H7 (cell line): ENCODE measurements at regions not wholly inside any gene's neighbourhood (a gene's known extent, or its start where the extent isn't known, plus 50 kb on each side); places are given as distances from the start of the nearest gene placed in this dataset.

Source experiments
- DNase-seq: peaks from one replicate; pipeline ENCODE4 v3.0.0; 2012
- H3K27me3 ChIP-seq: 2 replicates; pipeline ENCODE4 v1.6.0; 2011; ENCODE audit warnings: mild to moderate bottlenecking, low read length; ENCODE audit not compliant: control insufficient read depth, insufficient read depth
- H3K36me3 ChIP-seq: replicated peaks from 2 replicates; pipeline ENCODE4 v1.5.1; 2011; ENCODE audit warnings: low read length; ENCODE audit not compliant: control insufficient read depth, insufficient read depth
- H3K4me3 ChIP-seq: 2 replicates; pipeline ENCODE4 v1.5.1; 2011; ENCODE audit warnings: low read depth, mild to moderate bottlenecking, control low read depth, low read length, moderate library complexity; ENCODE audit not compliant: insufficient read depth

DNA sequence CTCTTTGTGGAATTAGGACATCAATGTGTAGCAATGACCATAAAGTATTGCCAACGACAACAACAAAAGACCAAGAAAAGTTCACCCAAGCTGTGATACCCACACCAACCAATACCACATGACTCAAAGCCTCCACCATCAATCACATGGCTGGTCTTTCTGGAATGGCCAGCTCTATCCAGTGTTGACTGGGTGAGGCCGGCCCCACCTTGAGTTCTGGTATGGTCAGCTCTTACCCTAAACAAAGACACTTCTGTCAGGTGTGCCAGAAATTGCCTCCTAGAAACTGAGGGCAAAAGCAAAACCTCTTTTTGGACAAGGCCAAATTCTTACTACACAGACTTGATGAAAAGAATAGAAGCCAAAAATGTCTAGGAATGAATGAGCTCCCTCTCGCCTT is 331.5 kb downstream of the ZNF608 start:
- DNase-seq: no peak

DNA sequence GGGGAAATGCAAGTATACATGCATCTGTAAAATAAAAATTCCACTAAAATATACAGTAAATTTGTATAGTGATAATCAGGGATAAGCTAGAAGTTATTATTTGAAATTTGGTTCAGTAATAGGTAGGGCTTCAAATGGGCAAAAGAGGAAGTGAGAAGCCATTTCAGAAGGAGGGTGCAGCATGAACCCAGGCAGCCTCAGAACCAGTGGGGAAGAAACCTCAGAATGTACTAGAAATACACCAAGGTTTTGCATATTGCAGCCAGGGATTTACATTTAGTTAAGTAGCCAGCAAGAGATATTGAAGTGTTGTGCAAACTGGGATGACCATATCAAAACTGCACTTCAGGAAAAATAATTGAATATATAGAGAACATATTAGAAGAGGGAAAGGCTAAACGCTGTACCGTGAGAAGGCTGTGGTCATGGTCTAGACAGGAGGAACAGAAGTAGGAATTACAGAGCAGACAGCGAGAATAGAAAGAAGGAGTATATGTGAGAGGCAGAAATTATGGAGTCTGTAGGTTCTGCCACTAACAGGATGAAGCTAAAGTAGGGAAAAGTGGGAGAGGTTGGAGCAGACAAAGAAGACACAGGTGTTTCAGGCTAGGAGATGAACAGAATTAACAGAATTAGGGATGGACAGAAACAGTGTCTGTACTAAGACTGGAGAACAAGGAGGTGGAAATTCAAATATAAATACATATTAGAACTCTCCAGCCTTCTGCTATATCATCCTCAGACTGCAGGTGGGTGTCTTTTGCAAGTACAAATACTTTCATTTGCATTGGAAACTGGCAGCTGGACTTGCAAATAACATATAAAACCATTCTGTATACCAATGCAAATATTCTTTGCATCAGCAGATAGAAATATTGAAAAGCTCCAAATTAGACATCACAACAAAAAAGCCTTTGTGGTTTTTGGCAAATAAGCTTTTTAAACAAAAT is 335.6 kb downstream of the ZNF608 start:
- Histone ChIP-seq H3K36me3 (no peaks in the 10 kb centered on the region), H3K4me3 (no peak overlapping the region), H3K27me3 (no peaks in the 10 kb centered on the region)
- no peak for DNase-seq

More for the DNA sequence above, 331.5 kb downstream of the ZNF608 start:
- Histone ChIP-seq H3K36me3 (no peaks in the 10 kb centered on the region), H3K27me3 (no peaks in the 10 kb centered on the region), H3K4me3 (no peak overlapping the region)

DNA sequence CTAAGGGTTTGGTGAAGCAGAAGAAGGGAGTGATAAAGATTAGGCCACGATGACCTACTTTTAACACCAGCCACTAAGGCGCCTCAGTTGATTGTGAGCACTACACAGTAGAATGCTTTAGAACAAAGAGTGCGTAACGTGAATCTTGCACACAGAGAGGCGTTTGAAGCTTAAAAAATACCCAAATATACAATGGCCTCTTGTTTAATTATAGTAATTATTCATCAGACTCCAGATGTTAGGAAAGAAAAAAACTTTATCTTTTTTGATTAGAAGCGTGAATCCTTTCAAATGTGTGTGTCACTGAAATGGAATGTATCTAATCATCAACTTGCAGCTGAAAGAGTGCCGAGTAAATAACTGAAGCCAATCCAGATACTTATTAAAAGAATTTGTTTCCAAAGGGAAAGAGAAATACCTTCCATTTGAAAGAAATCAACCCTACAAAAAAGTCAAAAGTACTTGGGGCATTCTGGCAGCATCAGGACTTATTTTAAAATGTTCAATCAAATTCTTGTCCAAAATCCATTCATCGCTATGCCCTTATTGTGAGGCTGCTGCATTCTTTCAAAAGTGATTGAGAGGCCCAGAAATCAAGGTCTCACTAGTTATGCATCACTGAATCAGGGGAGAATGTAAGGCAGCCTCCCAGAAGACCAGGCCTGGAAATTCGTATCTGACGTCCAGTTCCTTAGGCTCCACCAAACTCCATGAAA is 337.5 kb downstream of the ZNF608 start:
- no peaks in the 10 kb centered on the region for H3K36me3 ChIP-seq
- DNase-seq: no peak
- H3K27me3 ChIP-seq: no peaks in the 10 kb centered on the region
- H3K4me3 ChIP-seq: no peak overlapping the region

DNA sequence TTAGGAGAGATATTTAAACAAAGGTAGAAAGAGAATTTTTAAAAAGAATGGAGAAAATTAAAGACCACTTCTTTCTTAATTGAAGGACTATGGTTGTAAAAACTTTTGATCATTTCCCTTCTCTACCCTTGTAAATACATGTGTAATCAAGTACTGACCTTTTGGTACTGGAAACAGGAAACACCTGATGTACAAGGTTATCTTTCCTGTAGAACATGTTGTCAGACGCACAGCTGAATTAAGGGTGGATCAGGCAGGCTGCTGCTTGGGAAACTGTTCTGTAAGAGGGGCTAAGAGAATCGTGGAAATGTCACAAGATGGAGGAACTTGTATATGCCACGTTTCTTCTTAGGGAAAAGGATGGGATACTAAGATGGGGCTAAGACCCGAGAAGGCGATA is 341.6 kb downstream of the ZNF608 start:
- Histone ChIP-seq H3K36me3 (no peaks in the 10 kb centered on the region), H3K4me3 (no peak overlapping the region), H3K27me3 (no peaks in the 10 kb centered on the region)
- DNase-seq: no peak

DNA sequence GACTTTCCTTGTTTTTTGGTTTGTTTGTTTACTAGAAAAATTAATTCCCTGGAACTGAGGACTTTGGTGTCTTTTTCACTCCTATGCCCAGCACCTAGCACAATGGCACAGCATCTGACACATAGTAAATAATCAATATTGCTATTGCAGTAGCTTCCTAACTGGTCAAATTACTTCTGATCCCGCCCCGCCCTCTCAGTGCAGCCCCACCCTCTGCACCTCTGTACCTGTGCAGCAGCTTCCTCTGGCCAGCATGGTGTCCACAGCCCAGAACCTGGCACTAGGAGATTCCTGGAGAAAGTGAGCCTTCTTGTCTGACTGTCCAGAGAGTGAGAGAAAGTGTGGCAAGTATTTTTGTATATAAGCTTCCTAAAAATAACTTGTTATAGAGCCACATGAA is 343.2 kb downstream of the ZNF608 start:
- Histone ChIP-seq H3K36me3 (no peaks in the 10 kb centered on the region), H3K4me3 (no peak overlapping the region), H3K27me3 (no peaks in the 10 kb centered on the region)
- DNase-seq: no peak

DNA sequence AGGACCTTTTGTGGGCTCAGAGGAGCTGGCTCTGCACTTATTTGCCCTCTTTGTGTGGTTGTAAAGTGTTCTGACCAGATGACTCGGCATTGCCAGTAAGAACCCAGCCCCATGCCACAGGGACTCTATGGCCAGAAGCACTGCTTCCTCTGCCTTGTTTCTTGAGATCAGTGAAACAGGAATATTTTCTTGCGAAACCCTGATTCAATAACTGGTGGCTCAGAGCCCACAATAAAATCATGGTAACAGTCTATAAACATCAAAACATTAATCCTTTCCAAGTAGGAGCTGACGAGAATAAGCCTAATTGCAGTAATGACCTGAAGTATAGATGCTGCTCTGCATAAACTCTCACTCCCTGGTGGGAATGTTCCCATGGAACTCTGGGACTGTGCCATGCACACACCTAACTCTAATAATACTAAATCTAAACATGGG is 344.3 kb downstream of the ZNF608 start:
- no peak overlapping the region for H3K4me3 ChIP-seq
- DNase-seq: no peak
- H3K36me3 ChIP-seq: no peaks in the 10 kb centered on the region
- H3K27me3 ChIP-seq: no peaks in the 10 kb centered on the region

DNA sequence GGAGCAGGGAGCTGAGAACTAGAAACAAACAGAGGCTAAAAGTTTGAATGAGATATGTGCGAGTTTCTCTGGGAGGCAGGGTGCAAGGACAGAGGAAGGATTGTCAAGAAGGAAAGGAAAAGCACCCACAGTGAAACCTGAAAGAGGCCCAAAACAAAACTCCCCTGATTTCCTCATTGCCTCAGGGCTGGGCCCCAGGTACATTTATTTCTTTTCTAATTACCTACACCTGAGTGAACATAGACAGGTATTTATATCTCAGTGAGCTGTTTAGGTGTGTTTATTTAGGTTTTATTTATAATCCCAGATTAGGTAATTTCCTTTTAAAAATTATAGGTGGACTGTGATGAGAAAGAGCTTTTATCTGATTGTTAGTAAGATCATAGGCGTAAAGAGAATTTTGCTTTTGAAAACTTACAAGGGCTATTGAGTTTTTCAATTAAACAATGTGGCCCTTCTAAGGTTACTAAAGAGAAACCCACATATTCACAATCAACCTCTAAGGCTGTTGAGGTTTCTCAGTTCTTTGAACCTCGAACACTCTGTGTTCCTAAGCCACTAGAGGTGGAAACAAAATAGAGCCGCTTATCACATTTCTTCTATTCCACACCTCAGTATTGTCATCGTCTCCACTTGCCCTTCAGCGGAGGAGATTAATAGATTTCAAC is 344.8 kb downstream of the ZNF608 start:
- Histone ChIP-seq H3K4me3 (no peak overlapping the region), H3K36me3 (no peaks in the 10 kb centered on the region), H3K27me3 (no peaks in the 10 kb centered on the region)
- DNase-seq: no peak

DNA sequence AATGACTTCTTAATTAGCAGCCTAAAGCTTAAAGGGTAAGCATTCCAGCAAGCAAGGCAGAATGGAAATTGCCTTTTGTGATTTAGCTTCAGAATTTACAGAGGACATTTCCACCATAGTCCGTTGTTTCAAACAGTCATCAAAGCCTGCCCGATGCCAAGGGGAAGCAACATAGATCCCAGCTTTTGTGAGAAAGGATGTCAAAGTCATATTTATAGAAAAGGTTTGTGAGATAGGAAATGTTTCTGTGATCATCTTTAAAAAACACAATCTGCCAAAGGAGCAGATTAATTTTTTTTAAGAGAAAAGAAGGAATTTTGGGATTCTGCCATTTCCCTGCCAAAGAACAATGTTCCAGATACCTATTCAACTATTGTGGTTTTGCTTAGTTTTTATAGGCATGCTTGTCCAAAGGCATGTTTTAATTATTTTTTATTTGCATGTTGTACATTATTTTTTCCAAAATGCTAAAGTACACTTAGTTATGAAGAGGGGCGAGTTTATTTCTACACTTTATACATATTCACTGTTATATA is 346.9 kb downstream of the ZNF608 start:
- no peak for DNase-seq
- Histone ChIP-seq H3K4me3 (no peak overlapping the region), H3K27me3 (no peaks in the 10 kb centered on the region), H3K36me3 (no peaks in the 10 kb centered on the region)

DNA sequence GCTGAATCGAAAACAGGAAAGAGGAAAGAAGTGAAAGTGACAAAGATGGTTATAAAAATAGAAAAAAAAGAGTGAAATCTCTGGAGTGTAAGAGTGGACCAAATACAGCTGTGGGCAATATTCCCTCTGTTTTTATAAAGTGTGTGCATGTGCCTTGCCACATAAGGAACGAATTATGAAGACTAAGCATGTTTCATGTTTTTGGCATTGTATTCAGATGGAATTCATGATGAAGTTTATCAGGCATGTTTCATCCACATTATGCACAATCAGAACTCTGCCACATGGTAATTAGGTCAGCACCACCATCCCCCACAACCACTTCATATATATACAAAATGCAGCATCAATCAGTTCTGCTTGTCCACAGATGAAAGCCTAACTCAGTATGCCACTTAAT is 348.0 kb downstream of the ZNF608 start:
- no peak for DNase-seq
- no peak overlapping the region for H3K4me3 ChIP-seq
- no peaks in the 10 kb centered on the region for H3K27me3 ChIP-seq
- H3K36me3 ChIP-seq: no peaks in the 10 kb centered on the region

DNA sequence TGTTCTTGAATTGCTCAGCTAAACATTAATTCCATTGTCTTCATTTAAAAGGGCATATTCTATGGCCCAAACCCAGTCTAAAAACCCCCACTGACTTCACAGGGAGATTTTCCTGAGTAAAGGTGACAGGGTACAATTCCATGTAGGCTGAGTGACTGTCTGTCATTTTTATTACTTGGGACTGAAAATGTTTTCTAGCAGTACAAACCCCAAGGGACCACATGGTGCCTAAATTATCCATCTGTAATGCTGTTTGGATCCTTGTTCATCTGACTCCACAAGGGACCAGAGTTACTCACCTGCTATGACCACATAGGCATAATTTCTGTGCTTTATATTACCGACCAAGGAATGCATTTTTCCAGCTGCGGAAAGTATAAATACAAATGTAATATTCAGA is 349.1 kb downstream of the ZNF608 start:
- Histone ChIP-seq H3K4me3 (no peak overlapping the region), H3K36me3 (no peaks in the 10 kb centered on the region), H3K27me3 (no peaks in the 10 kb centered on the region)
- no peak for DNase-seq

DNA sequence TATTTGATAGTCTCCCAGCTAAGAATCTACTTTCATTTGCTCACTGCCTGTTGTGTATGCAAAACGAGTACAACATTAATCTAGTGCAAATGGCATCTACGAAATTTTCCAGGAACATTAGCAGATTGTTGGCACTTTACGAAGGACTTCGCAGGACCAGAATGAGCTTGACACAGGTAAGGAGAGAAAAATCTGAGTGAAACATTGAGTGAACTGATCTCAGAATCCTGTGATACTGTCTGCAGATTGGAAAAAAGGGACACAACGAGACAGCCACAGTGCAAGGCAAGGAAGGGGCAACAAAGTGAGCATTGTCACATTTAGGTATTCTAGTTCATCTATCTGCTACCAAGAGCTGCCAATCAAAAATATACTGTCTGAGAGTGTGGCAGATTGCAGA is 350.5 kb downstream of the ZNF608 start:
- Histone ChIP-seq H3K36me3 (no peaks in the 10 kb centered on the region), H3K4me3 (no peak overlapping the region), H3K27me3 (no peaks in the 10 kb centered on the region)
- no peak for DNase-seq

DNA sequence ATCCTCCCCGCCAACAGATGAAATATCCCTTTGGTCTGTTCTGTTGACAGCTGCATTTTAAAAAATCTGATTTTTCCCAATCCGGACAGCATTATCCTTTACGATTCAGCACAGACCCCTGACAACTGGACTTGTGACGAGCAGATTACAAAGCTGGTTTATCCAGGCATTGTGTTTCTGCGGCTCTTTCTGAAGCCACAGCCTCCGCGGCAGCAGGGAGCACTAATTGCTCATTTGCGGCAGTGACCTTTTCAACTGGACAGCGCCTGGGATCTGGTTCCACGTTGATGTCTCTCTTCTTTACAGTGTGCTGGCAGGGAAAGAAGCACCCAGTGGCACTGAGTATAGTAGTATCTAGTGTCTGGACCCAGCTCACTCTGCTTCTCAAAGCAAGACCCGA is 351.2 kb downstream of the ZNF608 start:
- Histone ChIP-seq H3K36me3 (no peaks in the 10 kb centered on the region), H3K27me3 (no peaks in the 10 kb centered on the region), H3K4me3 (no peak overlapping the region)
- DNase-seq: no peak

DNA sequence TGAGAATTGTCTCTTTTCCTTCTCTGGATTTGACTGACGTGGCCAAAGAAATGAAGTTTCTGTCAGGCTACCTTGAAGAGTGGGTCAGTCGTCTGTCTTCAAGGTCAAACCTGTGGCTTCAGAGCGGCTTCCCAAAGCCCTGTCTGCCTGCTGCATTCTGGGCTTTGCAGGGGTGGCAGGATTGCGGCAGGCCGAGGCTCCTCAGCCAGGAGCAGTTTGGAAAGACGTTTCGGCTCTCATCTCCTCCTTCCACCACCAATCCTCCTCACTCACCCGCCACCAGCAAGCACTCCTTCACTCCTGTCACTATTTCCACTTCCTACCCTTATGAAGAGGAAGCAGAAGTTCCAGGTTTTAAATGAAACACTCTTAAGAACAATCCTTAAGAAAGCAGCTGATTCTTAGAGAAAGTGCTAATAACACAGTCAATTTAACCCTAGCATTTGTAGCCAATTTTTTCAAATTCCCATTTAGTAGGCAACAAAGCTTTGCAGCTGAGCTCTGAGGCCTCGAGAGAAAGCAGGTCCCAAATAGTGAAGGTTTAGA is 351.7 kb downstream of the ZNF608 start:
- H3K27me3 ChIP-seq: no peaks in the 10 kb centered on the region
- no peak for DNase-seq
- no peak overlapping the region for H3K4me3 ChIP-seq
- H3K36me3 ChIP-seq: no peaks in the 10 kb centered on the region

DNA sequence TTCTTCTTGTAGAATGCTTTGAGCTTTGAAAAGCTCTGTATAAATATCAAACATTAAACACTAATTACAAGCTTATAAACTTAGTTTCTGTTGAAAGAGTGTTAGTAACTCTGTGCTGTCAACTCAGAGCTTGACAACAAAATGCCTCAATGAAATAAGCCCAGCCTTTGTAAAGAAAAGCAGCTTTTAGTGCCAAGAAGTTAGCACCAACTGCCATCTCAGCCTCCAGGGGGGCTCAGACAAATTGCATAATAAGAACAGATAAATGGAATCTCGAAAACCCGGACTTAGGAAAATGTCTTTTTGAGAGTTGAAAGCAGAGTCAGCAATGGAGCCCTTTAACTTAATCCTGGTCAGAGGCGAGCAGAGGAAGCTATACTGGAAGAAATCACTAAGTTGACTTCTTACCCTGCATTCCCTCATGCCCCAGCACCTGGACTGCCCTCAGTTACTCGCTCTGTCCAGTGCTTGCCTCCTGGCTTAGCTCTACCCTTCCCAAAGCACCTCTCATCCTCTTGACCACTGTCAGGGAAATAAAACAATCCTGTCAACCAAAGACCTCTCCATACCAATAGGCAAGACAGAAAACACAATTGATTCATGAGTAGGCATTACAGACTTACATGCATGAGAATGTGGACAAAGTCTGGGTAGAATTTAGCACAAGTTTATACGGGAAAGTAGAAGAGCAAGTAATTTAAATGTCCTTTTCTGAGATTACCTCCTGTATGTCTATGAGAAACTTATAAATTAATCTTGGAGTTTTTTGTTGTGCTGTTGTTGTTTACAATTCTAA is 352.7 kb downstream of the ZNF608 start:
- Histone ChIP-seq H3K27me3 (no peaks in the 10 kb centered on the region), H3K4me3 (no peak overlapping the region), H3K36me3 (no peaks in the 10 kb centered on the region)
- no peak for DNase-seq
